Hematopoietic multipotent progenitor cell (in vitro differentiated cells): ENCODE measurements at regions not wholly inside any gene's neighbourhood (a gene's known extent, or its start where the extent isn't known, plus 50 kb on each side); places are given as distances from the start of the nearest gene placed in this dataset.

Experiments
- DNase-seq, 3 donors: peaks; one replicate each; pipeline ENCODE4 v3.0.0-alpha.2; 2011 to 2015; ENCODE audit warnings: low read depth in 2 of 3, low spot score in 2 of 3

DNA sequence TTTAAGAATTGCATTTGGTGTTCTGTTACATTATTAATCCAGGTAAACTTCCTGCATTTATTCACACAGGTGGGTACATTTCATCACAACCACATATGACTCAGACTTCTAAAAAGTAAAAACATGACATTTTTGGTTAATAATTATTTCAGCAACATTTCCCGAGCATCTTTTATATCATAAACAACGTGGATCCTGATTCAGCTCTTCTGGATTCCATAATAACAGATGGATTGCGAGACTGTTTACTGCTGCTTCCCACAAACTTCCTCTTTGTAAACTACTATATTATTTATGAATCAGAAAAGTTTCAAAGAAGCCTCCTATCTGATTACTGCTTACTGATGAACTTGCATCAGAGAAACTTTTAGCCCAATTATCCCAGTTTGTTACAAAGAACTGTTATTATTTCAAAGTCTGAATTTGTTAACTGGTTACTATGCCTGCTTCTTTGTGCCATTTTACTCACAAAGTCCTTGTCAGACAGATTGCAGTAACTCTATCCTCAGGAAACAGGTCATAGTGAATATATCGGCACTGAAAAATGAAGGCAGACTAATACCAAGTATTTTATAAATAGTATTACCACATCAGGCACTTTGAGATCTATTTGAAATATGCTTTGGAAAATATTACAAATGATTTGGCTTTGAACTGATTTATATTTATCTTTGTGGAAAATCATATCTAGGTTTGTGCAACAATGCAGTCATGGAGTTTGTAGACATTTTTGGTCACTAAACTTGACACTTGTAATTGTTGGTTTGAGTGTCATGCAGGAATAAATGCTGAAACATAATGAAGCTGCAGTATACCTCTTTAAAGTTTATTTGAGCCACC, 511.6 kb downstream of the PLCL1 start:
- no peak for DNase-seq

GRCh38 chr2:198314559-198315153, 510.3 kb downstream of the PLCL1 start:
- peak in 2 of 3 donors; percentile 60 to 82 for DNase-seq

DNA sequence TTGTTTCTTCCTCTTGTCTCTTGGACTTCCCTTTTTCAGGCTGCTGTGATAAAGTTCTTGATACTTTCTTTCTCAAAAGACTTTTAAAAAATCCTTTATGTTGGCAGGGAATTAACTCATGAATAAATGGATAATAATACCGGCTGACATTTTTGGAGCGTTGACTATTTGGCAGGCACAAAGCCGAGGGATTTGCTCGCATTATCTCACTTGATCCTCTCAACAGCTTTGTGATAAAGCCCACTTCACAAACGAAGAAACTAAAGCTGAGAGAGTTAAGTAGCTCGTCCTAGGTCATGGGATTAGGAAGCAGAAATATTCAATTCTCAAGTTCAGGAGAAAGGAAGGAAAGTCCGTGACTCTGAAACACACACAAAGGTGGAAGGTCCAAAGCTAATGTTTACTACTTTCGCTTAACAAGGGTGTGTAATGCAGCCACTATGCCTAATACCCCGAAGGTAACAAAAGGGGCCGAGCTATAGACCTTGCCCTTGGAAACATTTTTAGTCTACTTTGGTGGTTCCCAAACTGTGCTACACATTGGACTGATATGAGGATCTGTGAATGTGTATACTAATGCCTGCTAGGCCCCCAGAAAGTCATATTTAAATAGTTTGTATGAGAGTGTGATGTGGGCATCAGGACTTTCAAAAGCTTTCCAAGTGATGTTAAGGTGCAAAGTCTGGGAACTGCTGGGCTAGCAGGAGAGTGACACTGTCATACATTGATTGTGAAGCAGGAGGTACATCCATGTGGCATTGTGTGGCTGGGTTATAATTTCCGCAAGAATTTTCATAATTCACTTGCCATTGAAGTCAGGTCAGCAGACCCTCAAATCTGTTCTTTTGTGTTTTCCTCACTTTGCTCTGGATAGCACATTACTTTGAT, 508.4 kb downstream of the PLCL1 start:
- DNase-seq = no peak

- DNase-seq = no peak
These were observed 506.6 kb downstream of the PLCL1 start for GRCh38 chr2:198311020-198311419.

GRCh38 chr2:198309673-198310280, 505.4 kb downstream of the PLCL1 start:
- DNase-seq = peak; percentile 36 to 81 (median 41)

GRCh38 chr2:198309081-198309480, 504.7 kb downstream of the PLCL1 start:
- DNase-seq = no peak

DNA sequence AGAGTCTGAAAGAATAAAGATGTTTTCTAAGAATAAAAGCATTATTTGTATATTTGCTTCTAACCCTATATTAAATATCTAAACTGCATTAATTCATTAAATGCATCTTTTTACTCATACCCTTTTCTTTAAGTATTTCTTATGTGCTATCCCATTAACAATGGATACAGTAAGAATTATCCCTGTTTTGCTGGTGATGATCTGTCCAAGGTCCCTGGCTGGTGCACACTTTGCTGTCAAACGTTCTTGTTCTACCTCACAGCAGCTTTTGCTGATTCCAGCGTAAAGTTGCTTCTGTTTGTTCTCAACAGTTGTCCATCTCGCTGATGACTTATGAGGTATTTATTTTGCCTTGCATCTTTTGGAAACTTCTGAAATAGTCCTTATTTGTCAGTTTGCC, 504.0 kb downstream of the PLCL1 start:
- no peak for DNase-seq

- no peak for DNase-seq
These were observed 502.7 kb downstream of the PLCL1 start for GRCh38 chr2:198307093-198307492.

- DNase-seq = no peak
These were observed 500.5 kb downstream of the PLCL1 start for GRCh38 chr2:198304859-198305258.

GRCh38 chr2:198297350-198297749, 493.0 kb downstream of the PLCL1 start:
- no peak for DNase-seq

DNA sequence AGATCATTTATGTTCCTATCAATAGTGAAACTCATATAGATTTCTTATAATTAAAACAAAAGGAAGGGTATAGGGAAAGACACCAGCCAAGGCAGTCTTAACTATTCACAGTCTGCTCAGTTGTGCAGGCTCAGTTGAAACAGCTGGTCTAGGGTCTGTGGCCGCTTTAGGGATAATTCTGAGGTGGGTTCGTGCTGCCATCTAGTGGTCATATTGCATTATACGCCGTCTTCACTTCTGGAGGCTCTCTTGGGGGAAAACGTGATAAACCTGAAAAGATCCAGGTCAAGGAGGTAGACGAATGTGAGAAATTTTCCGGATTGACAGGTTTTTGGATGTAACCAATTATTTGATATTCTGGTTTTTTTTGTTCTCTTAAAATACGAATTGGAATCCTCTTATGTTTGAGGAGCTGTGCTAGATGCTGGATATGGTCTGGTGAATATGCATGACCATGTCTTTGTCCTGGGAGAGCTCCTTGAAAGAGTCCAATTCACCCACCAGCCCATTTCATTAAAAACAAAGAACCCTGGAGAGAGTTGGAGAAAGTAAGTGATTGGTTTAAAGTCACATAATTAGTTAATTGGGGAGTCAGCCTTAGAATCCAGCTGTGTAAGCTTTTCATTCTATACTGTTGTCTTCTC, 492.4 kb downstream of the PLCL1 start:
- peak; percentile 48 to 87 (median 68) for DNase-seq

- DNase-seq = peak in 1 of 3 donors; percentile 18
These were observed 488.9 kb downstream of the PLCL1 start for GRCh38 chr2:198293281-198293680.

GRCh38 chr2:198289811-198290210, 485.4 kb downstream of the PLCL1 start:
- DNase-seq = no peak

DNA sequence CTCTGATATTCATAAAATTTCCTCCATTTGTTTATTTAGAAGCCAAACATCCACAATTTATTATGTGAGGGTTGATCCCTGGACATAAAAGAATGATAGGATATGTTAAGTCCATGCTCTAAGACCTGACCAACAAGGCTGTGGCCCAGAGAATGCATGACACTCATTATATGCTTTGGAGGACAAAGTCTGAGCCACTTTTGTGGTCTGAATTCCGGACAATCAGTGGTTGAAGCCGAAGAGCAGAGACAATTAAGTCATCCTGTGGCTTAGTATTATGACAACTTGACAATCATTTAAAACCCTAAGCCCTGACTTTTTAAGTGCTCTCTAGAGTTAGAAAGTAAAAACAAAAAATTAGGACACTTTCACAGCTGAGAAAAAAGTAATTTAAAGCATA, 483.3 kb downstream of the PLCL1 start:
- DNase-seq = no peak

DNA sequence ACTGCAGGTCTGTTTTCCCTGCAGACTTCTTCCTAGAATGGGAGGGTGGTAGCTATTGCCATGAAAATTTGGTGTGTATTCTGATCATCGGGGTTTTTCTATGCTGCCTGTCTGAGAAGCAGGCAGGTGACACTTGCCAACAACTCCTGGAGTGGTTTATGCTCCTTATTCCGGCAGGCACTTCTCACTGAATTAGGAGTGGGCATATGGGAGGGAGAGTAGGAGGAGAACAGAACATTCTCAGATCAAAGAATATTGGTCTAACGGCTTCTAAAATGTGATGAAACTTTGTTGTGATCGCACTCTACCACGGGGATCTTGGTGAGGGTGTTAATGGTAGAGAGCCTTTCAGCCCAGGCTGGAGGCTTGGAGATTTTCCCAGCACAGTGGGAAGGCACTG, 480.8 kb downstream of the PLCL1 start:
- no peak for DNase-seq

- DNase-seq = no peak
These were observed 478.8 kb downstream of the PLCL1 start for GRCh38 chr2:198283146-198283545.

GRCh38 chr2:198282061-198282460, 477.7 kb downstream of the PLCL1 start:
- no peak for DNase-seq

DNA sequence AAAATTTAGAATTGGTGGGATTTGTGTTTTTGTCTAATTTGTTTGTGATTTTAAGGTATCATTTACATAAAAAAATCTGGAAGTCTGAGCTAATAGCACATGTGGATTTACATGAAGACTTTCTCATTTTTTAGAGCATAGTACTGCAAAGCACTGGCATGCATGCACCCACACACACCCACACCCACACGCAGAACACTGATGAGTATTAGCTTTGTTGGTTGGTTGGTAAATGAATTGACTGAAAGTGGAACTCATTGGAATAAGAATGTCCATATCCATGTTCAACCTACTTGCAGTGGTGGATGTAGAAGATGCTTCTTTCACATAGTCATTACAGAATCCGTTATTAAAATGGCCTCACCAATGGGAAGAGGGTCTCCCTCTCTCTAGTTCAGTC, 475.8 kb downstream of the PLCL1 start:
- no peak for DNase-seq

DNA sequence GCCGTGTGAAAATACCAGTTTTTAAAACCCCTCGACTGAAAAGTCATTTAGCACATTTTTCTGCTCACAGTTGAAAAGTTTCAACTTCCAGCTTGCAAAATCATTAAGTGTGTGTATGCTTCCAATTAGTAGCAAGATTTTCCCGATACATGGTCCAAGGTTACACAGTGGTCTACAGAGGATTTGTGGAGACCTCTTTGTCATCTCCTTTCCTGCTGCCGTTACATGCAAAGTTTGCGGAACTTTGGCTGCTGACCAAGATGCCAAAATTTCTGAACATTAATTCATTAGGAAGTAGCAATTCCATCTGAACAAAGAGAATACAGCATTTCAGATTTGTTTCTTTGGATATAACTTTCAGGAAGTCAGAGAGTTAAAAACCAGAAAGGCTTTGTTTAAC, 474.6 kb downstream of the PLCL1 start:
- DNase-seq = no peak

- DNase-seq = no peak
These were observed 472.8 kb downstream of the PLCL1 start for GRCh38 chr2:198277181-198277580.
